HepG2 (cell line): ENCODE measurements at regions not wholly inside any gene's neighbourhood (a gene's known extent, or its start where the extent isn't known, plus 50 kb on each side); places are given as distances from the start of the nearest gene placed in this dataset.

ENCODE experiments used
- CTCF ChIP-seq: sonication (generic); formaldehyde crosslinking; IDR thresholded peaks from 2 replicates; pipeline ENCODE4 v1.5.0; 2020; ENCODE audit warnings: mild to moderate bottlenecking, missing genetic modification reagents, moderate library complexity
- GLMP ChIP-seq: sonication (generic); formaldehyde crosslinking; IDR thresholded peaks from 2 replicates; pipeline ENCODE4 v1.9.0; 2021; ENCODE audit warnings: missing genetic modification reagents, mild to moderate bottlenecking, borderline replicate concordance
- MAFF ChIP-seq: IDR thresholded peaks from 2 replicates; pipeline ENCODE4 v1.6.1; 2011; ENCODE audit warnings: low read depth, low read length, improper control_type of control experiment
- NFE2L2 ChIP-seq: fragments of 150-350 bp; IDR thresholded peaks from 2 replicates; pipeline ENCODE4 v1.6.1; 2014; ENCODE audit warnings: low read length
- NFIB ChIP-seq: sonication (generic); formaldehyde crosslinking; IDR thresholded peaks from 2 replicates; pipeline ENCODE4 v1.9.0; 2021; ENCODE audit warnings: missing genetic modification reagents, mild to moderate bottlenecking, borderline replicate concordance
- POLR2A ChIP-seq, 2 experiments: IDR thresholded peaks; 2 replicates each; pipeline ENCODE4 v1.6.1; 2011; ENCODE audit warnings: low read depth in 2 of 2, low read length in 2 of 2, mild to moderate bottlenecking in 1 of 2, moderate library complexity in 1 of 2; ENCODE audit not compliant: insufficient read depth in 1 of 2
- POLR2AphosphoS5 ChIP-seq: IDR thresholded peaks from 2 replicates; pipeline ENCODE4 v1.6.1; 2012; ENCODE audit warnings: low read depth, low read length
- REPIN1 ChIP-seq: sonication (generic); formaldehyde crosslinking; IDR thresholded peaks from 2 replicates; pipeline ENCODE4 v1.8.0; 2022; ENCODE audit warnings: missing genetic modification reagents, low read depth, mild to moderate bottlenecking, borderline replicate concordance
- SMC3 ChIP-seq: IDR thresholded peaks from 2 replicates; pipeline ENCODE4 v1.6.1; 2011; ENCODE audit warnings: low read length, improper control_type of control experiment
- SP1 ChIP-seq, 2 experiments: fragments of 450-650 bp in 1 of 2; sonication (generic) in 1 of 2; formaldehyde crosslinking in 1 of 2; IDR thresholded peaks; 2 replicates each; pipeline versions ENCODE4 v1.4.0 to v1.6.1; 2016 to 2020; ENCODE audit warnings: missing genetic modification reagents in 1 of 2
- THAP7 ChIP-seq: sonication (generic); formaldehyde crosslinking; IDR thresholded peaks from 2 replicates; pipeline ENCODE4 v1.8.1; 2023; ENCODE audit warnings: mild to moderate bottlenecking, missing genetic modification reagents
- ZNF329 ChIP-seq: sonication (generic); formaldehyde crosslinking; IDR thresholded peaks from 2 replicates; pipeline ENCODE4 v1.9.0; 2021; ENCODE audit warnings: low read depth, mild to moderate bottlenecking, missing genetic modification reagents
- ZNF749 ChIP-seq: sonication (generic); formaldehyde crosslinking; IDR thresholded peaks from 2 replicates; pipeline ENCODE4 v1.8.0; 2022; ENCODE audit warnings: mild to moderate bottlenecking, missing genetic modification reagents, moderate library complexity, borderline replicate concordance
- ZSCAN22 ChIP-seq: sonication (generic); formaldehyde crosslinking; IDR thresholded peaks from 2 replicates; pipeline ENCODE4 v1.4.0; 2020; ENCODE audit warnings: mild to moderate bottlenecking, missing genetic modification reagents

GRCh38 chr13:89610331-89610730 is 1737.2 kb upstream of the MIR17HG start:
- TF ChIP-seq NFE2L2 (no peak), SP1 (IDR thresholded peaks at IDR 0.05) (no peak), SP1 (CRISPR knock-in tag; IDR thresholded peaks at IDR 0.05) (no peak), POLR2A (IDR thresholded peaks at IDR 0.05; ENCODE audit: insufficient read depth in 1 of 2, low read depth in 2 of 2, low read length in 2 of 2) (no peak), POLR2AphosphoS5 (no peak), REPIN1 (CRISPR knock-in tag) (no peak), ZNF329 (no peak), NFIB (no peak), MAFF (no peak), CTCF (no peak), SMC3 (no peak), THAP7 (CRISPR knock-in tag) (no peak), ZSCAN22 (no peak), ZNF749 (CRISPR knock-in tag) (no peak), GLMP (CRISPR knock-in tag) (no peak)
